ENCODE measurements at regions not wholly inside any gene's neighbourhood (a gene's known extent, or its start where the extent isn't known, plus 50 kb on each side); places are given as distances from the start of the nearest gene placed in this dataset.

GRCh38 chr5:115439042-115439441, 105.5 kb downstream of the FEM1C start:
- no peak for TF ChIP-seq CTCF (IDR thresholded peaks at IDR 0.05; ENCODE audit: low read depth, low read length, missing control alignments)
- H3K4me3 ChIP-seq (ENCODE audit: low read depth, low read length): no peak overlapping the region
- no peak for DNase-seq (ENCODE audit: low read depth)

GRCh38 chr5:115435778-115436712, 108.5 kb downstream of the FEM1C start:
- no peak overlapping the region for H3K4me3 ChIP-seq (ENCODE audit: low read depth, low read length)
- DNase-seq (ENCODE audit: low read depth): no peak
- TF ChIP-seq CTCF (IDR thresholded peaks at IDR 0.05; ENCODE audit: low read depth, low read length, missing control alignments): no peak

GRCh38 chr5:115435065-115435777, 109.4 kb downstream of the FEM1C start:
- no peak overlapping the region for H3K4me3 ChIP-seq (ENCODE audit: low read depth, low read length)
- no peak for TF ChIP-seq CTCF (IDR thresholded peaks at IDR 0.05; ENCODE audit: low read depth, low read length, missing control alignments)
- DNase-seq (ENCODE audit: low read depth): no peak

GRCh38 chr5:115433918-115434317, 110.7 kb downstream of the FEM1C start:
- no peak for TF ChIP-seq CTCF (IDR thresholded peaks at IDR 0.05; ENCODE audit: low read depth, low read length, missing control alignments)
- H3K4me3 ChIP-seq (ENCODE audit: low read depth, low read length): no peak overlapping the region
- DNase-seq (ENCODE audit: low read depth): no peak

- H3K4me3 ChIP-seq (ENCODE audit: low read depth, low read length): no peak overlapping the region
- no peak for TF ChIP-seq CTCF (IDR thresholded peaks at IDR 0.05; ENCODE audit: low read depth, low read length, missing control alignments)
- no peak for DNase-seq (ENCODE audit: low read depth)
Measured at GRCh38 chr5:115432691-115433090, 111.9 kb downstream of the FEM1C start.

- TF ChIP-seq CTCF (IDR thresholded peaks at IDR 0.05; ENCODE audit: low read depth, low read length, missing control alignments): no peak
- no peak for DNase-seq (ENCODE audit: low read depth)
- H3K4me3 ChIP-seq (ENCODE audit: low read depth, low read length): no peak overlapping the region
Measured at GRCh38 chr5:115431116-115431515, 113.5 kb downstream of the FEM1C start.
